ENCODE measurements at regions not wholly inside any gene's neighbourhood (a gene's known extent, or its start where the extent isn't known, plus 50 kb on each side); places are given as distances from the start of the nearest gene placed in this dataset.

DNA sequence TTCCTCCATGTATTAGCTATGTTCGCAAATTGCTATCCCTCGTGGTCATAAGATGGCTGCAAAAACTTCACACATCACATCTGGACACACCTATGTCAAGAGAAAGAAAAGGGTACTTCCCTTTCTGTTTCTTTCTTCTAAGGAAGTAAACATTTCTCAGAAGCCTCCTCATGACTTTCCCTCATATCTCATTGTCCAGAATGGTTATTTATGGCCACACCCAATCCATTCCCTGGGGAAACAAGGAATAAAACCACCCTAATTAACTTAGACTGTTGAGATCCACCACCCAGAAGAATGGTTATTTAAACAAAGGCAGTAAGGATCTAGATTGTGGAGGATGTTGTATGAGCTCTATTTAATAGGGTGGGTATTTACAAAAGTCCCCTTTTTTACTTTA is 160.8 kb upstream of the LNX1 start:
- H4K20me1 ChIP-seq (replicated peaks; ENCODE audit: insufficient read depth) = no peaks in the 10 kb centered on the region
- no peak overlapping the region for H3K27ac ChIP-seq (ENCODE audit: low read depth)
- no peaks in the 10 kb centered on the region for H3K36me3 ChIP-seq (ENCODE audit: insufficient read depth)
- no peaks in the 10 kb centered on the region for H3K4me1 ChIP-seq (ENCODE audit: insufficient read depth)
- no peaks in the 10 kb centered on the region for H3K36me3 Mint-ChIP-seq (ENCODE audit: low read depth)
- H3K9me3 Mint-ChIP-seq = peaks cover 3% of the 10 kb centered on the region; the same call in 1 of the 3 replicates
- no peak overlapping the region for H3K4me3 ChIP-seq
- no peaks in the 10 kb centered on the region for H3K9me2 ChIP-seq (ENCODE audit: insufficient read depth)
- no peaks in the 10 kb centered on the region for H3K27me3 Mint-ChIP-seq (ENCODE audit: insufficient read depth, low read depth, poor library complexity)
- no peak overlapping the region for H3K4me2 ChIP-seq
- no peak for ATAC-seq
- no peak for DNase-seq (ENCODE audit: low spot score)
- no peaks in the 10 kb centered on the region for H3K27me3 ChIP-seq (ENCODE audit: insufficient read depth)
- no peaks in the 10 kb centered on the region for H3K4me1 Mint-ChIP-seq
- no peaks in the 10 kb centered on the region for H3F3A ChIP-seq (replicated peaks; ENCODE audit: low read depth)
- 0 out of 2 replicates have a peak overlapping the region, but pooled peaks have one; percentile 49 for H2AFZ ChIP-seq
- H3K4me3 Mint-ChIP-seq = no peak overlapping the region
- H3K79me2 ChIP-seq (replicated peaks; ENCODE audit: insufficient read depth) = no peaks in the 10 kb centered on the region
- TF ChIP-seq STAT1 (IDR thresholded peaks at IDR 0.05; ENCODE audit: unreplicated experiment) = no peak
- no peak overlapping the region for H3K27ac Mint-ChIP-seq

DNA sequence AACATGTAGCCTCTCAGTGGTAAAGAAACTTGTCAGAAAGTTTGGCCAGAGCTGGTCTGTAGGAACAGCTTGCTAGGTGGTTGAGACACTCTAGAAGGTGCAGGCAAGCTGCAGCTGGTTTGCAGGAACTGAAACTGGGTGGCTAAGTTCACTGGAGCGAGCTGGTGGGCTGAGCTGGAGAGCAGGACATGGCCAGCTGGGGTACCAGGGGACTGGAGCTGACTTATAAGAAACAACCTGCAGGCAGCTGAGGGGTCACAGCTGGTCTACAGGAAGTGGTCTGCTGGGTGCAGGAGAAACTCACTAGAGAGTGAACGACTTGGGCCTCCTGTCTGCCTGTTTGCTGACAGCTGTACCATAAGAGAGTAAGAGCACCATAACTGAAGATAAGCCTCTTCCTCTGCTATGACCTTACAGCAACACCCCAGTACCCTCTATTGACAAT is 157.1 kb upstream of the LNX1 start:
- no peak overlapping the region for H3K27ac ChIP-seq (ENCODE audit: low read depth)
- H3K27me3 ChIP-seq (ENCODE audit: insufficient read depth) = no peaks in the 10 kb centered on the region
- no peaks in the 10 kb centered on the region; the same call in 1 of the 2 replicates for H3K4me1 ChIP-seq (ENCODE audit: insufficient read depth)
- no peak overlapping the region for H3K4me3 Mint-ChIP-seq
- H3K36me3 ChIP-seq (ENCODE audit: insufficient read depth) = no peaks in the 10 kb centered on the region
- no peak overlapping the region for H3K4me3 ChIP-seq
- no peaks in the 10 kb centered on the region for H3K9me3 Mint-ChIP-seq
- no peak for ATAC-seq
- H3K9me2 ChIP-seq (ENCODE audit: insufficient read depth) = no peaks in the 10 kb centered on the region
- no peak overlapping the region for H2AFZ ChIP-seq
- no peak for DNase-seq (ENCODE audit: low spot score)
- no peak overlapping the region for H3K4me2 ChIP-seq
- H3K36me3 Mint-ChIP-seq (ENCODE audit: low read depth) = no peaks in the 10 kb centered on the region
- no peak overlapping the region for H3K27ac Mint-ChIP-seq
- H3K4me1 Mint-ChIP-seq = peaks cover 9% of the 10 kb centered on the region
- no peaks in the 10 kb centered on the region for H4K20me1 ChIP-seq (replicated peaks; ENCODE audit: insufficient read depth)
- no peaks in the 10 kb centered on the region for H3K79me2 ChIP-seq (replicated peaks; ENCODE audit: insufficient read depth)
- H3F3A ChIP-seq (replicated peaks; ENCODE audit: low read depth) = no peaks in the 10 kb centered on the region
- no peaks in the 10 kb centered on the region for H3K27me3 Mint-ChIP-seq (ENCODE audit: insufficient read depth, low read depth, poor library complexity)
- TF ChIP-seq, protein P1, sequence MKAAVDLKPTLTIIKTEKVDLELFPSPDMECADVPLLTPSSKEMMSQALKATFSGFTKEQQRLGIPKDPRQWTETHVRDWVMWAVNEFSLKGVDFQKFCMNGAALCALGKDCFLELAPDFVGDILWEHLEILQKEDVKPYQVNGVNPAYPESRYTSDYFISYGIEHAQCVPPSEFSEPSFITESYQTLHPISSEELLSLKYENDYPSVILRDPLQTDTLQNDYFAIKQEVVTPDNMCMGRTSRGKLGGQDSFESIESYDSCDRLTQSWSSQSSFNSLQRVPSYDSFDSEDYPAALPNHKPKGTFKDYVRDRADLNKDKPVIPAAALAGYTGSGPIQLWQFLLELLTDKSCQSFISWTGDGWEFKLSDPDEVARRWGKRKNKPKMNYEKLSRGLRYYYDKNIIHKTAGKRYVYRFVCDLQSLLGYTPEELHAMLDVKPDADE (IDR thresholded peaks at IDR 0.05) = no peak
- TF ChIP-seq POLR2AphosphoS5 (IDR thresholded peaks at IDR 0.05; ENCODE audit: low read depth) (no peak), NANOG (IDR thresholded peaks at IDR 0.05; ENCODE audit: borderline replicate concordance) (no peak), STAT1 (IDR thresholded peaks at IDR 0.05; ENCODE audit: unreplicated experiment) (no peak), ZNF331 (CRISPR knock-in tag; IDR thresholded peaks at IDR 0.05; ENCODE audit: low read depth) (no peak), CREB1 (CRISPR knock-in tag; IDR thresholded peaks at IDR 0.05; ENCODE audit: low read depth) (no peak), ZNF114 (CRISPR knock-in tag; IDR thresholded peaks at IDR 0.05) (no peak), JUNB (IDR thresholded peaks at IDR 0.05; ENCODE audit: unreplicated experiment) (no peak), EZH2phosphoT487 (IDR thresholded peaks at IDR 0.05; ENCODE audit: unreplicated experiment) (no peak), EZH2 (IDR thresholded peaks at IDR 0.05; ENCODE audit: low read depth, unreplicated experiment) (no peak)
- TF ChIP-seq, protein P2, sequence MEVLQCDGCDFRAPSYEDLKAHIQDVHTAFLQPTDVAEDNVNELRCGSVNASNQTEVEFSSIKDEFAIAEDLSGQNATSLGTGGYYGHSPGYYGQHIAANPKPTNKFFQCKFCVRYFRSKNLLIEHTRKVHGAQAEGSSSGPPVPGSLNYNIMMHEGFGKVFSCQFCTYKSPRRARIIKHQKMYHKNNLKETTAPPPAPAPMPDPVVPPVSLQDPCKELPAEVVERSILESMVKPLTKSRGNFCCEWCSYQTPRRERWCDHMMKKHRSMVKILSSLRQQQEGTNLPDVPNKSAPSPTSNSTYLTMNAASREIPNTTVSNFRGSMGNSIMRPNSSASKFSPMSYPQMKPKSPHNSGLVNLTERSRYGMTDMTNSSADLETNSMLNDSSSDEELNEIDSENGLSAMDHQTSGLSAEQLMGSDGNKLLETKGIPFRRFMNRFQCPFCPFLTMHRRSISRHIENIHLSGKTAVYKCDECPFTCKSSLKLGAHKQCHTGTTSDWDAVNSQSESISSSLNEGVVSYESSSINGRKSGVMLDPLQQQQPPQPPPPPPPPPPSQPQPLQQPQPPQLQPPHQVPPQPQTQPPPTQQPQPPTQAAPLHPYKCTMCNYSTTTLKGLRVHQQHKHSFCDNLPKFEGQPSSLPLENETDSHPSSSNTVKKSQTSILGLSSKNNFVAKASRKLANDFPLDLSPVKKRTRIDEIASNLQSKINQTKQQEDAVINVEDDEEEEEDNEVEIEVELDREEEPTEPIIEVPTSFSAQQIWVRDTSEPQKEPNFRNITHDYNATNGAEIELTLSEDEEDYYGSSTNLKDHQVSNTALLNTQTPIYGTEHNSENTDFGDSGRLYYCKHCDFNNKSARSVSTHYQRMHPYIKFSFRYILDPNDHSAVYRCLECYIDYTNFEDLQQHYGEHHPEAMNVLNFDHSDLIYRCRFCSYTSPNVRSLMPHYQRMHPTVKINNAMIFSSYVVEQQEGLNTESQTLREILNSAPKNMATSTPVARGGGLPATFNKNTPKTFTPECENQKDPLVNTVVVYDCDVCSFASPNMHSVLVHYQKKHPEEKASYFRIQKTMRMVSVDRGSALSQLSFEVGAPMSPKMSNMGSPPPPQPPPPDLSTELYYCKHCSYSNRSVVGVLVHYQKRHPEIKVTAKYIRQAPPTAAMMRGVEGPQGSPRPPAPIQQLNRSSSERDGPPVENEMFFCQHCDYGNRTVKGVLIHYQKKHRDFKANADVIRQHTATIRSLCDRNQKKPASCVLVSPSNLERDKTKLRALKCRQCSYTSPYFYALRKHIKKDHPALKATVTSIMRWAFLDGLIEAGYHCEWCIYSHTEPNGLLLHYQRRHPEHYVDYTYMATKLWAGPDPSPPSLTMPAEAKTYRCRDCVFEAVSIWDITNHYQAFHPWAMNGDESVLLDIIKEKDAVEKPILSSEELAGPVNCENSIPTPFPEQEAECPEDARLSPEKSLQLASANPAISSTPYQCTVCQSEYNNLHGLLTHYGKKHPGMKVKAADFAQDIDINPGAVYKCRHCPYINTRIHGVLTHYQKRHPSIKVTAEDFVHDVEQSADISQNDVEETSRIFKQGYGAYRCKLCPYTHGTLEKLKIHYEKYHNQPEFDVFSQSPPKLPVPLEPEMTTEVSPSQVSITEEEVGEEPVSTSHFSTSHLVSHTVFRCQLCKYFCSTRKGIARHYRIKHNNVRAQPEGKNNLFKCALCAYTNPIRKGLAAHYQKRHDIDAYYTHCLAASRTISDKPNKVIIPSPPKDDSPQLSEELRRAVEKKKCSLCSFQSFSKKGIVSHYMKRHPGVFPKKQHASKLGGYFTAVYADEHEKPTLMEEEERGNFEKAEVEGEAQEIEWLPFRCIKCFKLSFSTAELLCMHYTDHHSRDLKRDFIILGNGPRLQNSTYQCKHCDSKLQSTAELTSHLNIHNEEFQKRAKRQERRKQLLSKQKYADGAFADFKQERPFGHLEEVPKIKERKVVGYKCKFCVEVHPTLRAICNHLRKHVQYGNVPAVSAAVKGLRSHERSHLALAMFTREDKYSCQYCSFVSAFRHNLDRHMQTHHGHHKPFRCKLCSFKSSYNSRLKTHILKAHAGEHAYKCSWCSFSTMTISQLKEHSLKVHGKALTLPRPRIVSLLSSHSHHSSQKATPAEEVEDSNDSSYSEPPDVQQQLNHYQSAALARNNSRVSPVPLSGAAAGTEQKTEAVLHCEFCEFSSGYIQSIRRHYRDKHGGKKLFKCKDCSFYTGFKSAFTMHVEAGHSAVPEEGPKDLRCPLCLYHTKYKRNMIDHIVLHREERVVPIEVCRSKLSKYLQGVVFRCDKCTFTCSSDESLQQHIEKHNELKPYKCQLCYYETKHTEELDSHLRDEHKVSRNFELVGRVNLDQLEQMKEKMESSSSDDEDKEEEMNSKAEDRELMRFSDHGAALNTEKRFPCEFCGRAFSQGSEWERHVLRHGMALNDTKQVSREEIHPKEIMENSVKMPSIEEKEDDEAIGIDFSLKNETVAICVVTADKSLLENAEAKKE (CRISPR knock-in tag; IDR thresholded peaks at IDR 0.05) = no peak
- TF ChIP-seq, protein P3, sequence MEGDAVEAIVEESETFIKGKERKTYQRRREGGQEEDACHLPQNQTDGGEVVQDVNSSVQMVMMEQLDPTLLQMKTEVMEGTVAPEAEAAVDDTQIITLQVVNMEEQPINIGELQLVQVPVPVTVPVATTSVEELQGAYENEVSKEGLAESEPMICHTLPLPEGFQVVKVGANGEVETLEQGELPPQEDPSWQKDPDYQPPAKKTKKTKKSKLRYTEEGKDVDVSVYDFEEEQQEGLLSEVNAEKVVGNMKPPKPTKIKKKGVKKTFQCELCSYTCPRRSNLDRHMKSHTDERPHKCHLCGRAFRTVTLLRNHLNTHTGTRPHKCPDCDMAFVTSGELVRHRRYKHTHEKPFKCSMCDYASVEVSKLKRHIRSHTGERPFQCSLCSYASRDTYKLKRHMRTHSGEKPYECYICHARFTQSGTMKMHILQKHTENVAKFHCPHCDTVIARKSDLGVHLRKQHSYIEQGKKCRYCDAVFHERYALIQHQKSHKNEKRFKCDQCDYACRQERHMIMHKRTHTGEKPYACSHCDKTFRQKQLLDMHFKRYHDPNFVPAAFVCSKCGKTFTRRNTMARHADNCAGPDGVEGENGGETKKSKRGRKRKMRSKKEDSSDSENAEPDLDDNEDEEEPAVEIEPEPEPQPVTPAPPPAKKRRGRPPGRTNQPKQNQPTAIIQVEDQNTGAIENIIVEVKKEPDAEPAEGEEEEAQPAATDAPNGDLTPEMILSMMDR (conservative IDR thresholded peaks at IDR 0.05; ENCODE audit: low read depth in 2 of 2) = no peak

Measured in GM23338 (cell line).